HG03439 (cell line): ENCODE measurements at regions not wholly inside any gene's neighbourhood (a gene's known extent, or its start where the extent isn't known, plus 50 kb on each side); places are given as distances from the start of the nearest gene placed in this dataset.

Source experiments
- ATAC-seq: cut with Tn5 transposase; IDR thresholded peaks from one replicate; pipeline ENCODE4 v1.9.1; 2021; ENCODE audit warnings: mild to moderate bottlenecking, moderate library complexity; ENCODE audit not compliant: unreplicated experiment

DNA sequence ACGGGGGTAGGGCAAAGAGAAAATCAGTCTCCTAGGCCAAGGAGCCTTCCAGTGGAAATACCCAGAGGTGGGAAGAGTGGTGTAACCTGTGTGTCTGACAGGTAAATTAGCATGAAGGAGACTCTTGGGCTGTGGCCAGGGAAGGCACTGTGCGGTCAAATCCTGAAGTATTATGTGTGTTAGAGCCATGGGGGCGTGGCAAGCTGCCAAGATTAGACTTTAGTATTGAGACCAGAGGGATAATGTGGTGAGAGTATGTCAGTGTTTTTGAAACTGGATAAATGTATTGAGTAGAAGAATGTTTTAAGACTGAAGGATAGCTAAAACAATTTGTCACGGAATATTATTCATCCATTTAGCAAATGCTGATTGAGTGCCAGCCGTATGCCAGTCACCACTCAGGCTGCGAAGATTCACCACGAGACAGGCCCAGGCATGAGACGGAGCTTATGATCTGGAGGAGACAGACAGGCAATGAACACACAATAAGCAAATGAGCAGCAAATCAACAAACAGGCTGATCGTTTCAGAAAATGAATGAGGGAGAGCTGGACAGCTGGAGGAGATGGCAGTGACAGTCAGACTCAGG, 445.9 kb downstream of the MCTP2 start:
- no peak for ATAC-seq

DNA sequence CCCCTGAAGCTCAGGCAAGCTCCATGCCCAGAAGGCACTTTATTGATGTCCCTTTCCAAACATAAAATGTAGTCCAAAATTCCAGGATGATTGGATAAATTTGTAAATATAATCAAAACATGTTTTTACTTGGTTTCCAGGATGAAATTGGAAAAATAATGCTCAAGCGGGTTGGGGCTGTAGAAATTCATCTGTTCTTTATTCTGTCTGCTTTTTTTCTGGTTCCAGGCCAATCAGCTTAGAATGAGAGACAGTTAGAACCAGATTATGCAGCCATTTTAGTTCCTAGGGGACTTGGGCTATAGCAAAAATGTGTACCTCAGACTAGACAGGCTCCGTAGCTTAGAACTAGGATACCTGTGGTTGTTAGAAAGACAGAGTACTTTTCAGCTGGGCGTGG, 450.8 kb downstream of the MCTP2 start:
- no peak for ATAC-seq

DNA sequence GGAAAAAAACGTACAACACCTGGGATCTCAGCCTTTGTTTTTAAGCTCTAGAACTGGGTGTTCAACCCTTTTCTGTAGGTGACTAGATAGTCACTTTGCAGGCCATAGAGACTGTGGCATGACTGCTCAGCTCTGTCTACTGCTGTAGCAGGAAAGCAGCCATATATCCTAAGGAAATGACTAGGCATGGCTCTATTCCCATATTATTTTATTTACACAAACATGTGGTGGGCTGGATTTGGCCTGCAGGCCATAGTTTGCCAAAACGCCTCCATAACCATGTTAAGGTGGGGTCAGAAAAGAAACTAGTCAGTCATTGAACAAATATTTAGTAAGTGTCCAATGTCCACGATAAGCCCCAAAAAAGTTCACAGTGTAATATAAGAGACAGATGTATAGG, 452.5 kb downstream of the MCTP2 start:
- ATAC-seq: no peak

DNA sequence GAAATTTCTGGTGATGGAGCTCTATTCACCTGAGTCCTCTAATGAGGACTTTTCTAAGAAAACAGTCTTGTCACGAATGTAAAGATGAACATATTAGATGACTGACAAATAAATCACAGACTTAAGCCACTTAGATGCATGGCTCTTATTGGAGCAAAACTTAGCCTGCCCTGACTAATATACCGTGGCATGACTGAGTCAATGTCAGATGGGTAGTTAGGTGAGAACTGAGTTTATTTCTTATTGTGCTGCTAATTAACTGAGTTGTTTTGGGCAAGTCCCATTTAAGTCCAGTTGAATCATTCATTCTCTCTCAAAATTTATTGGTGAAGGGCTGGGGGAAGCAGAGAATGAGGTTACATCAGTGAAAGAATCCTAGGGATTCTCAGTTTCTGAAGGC, 459.8 kb downstream of the MCTP2 start:
- no peak for ATAC-seq

DNA sequence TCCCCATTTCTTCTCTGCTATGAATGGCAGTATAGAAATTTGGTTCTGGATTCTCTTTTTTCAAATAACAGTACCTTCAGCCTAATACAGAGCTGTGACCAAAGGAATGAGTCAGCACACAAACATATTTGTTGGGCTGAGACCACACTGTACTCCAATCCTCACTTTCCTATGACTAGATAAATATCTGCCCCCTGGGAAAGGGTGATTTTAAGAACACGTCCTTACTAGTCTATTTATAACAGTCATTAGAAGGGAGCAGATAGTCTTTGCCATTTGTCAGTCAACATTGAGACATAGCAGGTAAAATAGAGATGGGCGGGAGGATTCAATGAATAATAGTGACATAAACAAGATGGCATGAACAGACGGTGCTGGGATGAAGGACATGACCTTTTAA, 461.3 kb downstream of the MCTP2 start:
- no peak for ATAC-seq

DNA sequence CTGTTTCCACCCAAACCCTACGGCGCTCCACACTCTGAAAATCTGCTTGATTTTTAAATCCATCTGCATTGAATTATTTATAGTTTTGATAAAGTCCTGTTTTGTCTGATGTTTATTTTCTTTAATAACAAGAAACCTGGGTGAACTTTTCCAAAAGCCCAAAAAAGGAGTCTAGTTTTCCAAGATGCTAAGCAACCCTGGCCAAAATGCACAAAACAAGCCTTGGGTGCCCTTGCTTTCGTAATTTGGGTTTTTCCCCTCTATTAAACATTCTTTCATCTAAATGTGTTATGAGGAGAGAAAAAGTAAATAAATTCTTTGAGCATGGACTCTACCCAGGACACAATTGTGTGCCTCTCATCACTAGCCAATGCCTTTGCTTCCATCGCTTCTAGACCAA, 468.9 kb downstream of the MCTP2 start:
- no peak for ATAC-seq

DNA sequence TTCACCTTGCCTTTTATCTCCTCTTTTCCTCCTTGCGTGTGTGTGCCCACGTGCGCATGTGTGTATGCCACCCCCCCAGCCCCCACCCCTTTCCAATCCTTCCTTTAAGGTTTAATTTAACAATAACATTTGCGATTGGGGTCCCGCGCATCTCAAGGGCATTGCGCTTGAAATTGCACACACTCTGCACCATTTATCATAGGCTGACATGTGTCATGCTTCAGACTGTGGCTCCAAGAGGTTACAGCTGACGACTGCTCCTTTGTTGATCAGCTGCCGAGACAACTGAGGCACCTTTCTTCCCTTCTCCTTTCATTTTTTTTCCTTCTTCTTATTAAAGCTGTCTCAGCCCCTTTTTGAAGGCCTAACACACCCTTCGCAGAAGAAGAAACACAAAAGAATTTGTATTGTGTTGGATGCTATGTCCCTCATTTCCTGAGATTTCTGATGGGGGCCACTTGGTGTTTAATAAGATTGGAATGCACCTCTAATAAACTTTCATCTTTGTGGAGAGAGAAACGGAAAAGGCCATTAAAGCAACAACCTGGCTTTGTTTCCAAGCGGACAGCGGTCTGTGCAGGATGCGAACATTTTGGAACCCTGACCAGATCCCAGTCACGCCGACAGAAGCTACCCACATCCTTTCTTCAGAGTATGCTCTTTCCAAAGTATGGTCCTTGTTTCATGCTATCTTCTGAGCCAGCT, 470.1 kb downstream of the MCTP2 start:
- ATAC-seq: no peak

DNA sequence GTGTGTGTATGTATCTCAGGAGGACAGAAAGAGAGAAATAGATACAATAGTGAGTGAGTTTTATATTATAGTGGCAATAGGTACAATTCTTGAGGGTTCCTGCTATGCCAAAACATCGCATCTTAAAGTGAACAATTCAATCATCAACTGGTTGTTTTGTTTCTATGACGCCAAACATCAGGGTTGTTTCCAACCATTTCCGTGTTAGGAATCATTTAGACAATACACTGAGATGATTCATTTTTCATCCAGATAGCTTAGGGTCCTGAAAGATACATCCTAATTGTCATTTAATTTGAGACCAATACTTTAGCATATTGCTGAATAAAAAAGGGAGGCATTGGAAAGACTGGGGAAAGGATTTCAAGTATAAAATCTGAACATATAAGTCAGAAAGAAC, 472.2 kb downstream of the MCTP2 start:
- no peak for ATAC-seq

DNA sequence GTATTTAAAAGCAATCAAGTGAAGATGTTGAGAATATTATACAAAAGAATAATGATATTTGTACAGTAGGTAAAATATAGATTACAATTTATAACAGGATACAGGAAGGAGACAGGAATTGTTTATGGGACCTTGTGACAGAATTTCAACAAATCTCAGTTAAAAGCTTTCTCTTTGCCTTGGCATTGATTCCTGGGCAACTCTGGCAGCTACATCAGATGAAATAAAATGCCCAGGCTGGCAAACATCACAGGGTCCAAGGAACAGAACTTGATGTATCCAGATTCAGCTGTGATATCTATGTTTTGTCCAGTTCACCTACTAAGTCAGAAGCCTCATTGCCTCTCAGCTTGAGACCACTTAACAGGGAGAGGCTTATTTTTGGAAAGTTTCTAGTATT, 473.1 kb downstream of the MCTP2 start:
- ATAC-seq: no peak

DNA sequence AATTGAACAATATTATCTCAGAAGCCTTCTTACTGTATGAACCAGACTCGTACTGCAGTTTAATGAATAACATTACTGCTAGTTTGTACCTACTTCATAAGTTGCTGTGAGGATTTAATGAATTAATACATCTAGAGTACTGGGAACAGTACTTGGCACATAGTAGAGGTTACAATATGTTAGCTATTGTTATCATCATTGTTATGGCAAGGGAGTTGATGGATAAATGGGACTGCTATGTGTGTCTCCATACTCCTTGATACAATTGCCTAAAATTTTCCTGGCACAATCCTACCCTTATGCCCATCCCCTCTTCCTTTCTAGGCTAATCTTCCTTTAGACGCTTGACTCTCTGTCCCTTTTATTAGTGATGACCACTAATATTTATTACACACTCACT, 473.6 kb downstream of the MCTP2 start:
- ATAC-seq: no peak

DNA sequence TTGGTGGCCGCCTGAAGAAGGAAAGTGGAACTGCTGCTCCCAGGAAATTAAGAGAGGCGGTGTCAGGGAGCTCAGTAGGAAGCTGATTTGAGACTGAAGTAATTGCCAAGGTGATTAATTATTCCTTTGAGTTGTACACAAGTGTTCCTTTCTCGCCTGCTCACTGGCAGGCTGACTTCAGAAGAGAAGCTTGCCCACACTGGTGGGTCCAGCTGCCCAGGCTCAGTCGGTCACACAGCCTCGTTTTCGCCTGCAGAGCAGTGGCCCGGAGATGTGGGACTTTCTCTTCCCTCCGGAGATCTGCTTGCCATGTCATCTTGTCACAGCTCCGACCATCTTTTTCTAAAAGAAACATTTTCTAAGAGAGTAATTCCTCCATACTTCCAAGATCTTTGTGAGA, 478.0 kb downstream of the MCTP2 start:
- no peak for ATAC-seq

DNA sequence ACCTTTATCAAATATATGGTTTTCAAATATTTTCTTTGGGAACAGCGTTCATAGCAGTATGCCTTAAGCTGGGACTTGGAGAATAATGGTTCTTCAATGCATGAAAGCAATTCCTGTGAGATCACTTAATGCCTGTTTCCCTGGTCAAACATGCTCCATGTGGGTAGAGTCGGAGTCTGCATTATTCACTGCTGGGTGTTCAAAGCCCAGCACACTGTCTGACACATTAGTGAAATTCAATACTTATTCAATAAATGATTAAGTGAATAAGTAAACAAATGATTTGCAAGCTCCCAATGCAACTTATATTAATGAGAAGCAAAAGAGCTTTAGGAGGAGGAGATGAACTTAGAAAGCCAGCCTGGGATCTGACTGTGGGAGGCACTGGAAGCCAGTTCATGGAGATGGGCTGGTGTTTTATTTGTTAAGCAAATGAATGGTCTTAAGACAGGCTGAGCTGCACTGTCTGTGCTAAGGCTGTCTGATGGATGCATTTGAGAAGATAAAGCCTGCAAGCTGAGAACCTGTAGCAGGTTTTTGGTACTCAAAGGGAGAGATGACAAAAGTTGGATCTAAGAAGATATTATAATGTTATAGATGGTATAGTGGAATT, 490.8 kb downstream of the MCTP2 start:
- no peak for ATAC-seq

DNA sequence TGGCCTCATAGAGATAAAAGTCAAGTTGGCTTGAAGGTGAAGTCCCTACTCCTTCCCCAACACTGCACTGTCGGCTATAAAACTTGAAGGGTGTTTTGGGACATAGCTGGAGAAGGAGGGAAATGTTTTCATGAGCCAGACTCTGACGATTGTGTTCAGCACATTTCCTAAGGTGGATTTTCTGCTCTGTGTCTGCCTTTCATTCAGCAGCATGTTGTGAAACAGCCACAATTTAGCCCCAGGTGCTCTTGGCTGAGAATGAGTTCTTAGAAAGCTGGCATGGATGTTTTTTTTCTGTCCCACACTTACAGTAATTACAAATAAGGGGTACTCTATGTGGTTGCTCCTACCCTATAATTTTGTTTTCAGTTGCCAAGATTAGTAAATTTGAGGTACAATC, 492.4 kb downstream of the MCTP2 start:
- no peak for ATAC-seq

DNA sequence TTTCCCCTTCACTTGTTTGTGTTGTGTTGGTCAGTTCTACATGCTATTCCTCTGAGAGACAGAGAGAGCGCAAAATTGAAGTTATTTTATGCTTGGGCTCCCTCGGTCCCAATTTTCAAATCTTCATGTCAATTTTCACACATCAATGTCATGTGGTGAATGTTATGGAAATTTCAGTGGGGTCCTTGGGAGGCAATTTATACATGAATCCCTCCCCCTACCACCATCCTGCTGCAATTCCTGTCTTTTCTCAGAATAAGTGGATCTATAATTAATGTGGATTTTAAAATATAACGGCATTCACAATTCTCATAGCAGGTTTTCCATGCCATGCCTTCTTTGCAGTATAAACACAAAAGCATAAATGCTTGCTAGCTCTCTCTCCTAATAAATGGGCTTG, 499.9 kb downstream of the MCTP2 start:
- ATAC-seq: no peak

DNA sequence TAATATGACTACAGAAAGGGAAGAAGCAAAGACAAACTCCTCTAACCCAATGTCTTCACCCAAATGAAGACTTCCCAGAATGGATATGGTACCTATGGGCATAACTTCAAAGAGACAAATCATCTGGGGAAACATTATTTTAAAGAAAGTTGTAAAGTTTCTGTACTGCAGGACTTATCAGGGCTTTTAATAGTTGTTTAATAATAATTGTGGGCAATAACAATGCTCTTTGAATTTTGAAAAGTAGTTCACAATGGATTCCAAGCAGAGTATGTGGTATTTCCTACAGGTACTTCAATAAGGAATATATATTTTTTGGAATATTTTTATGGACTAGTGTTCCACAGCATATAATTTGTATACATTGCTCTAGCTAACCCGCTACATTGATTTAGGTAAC, 503.1 kb downstream of the MCTP2 start:
- no peak for ATAC-seq

DNA sequence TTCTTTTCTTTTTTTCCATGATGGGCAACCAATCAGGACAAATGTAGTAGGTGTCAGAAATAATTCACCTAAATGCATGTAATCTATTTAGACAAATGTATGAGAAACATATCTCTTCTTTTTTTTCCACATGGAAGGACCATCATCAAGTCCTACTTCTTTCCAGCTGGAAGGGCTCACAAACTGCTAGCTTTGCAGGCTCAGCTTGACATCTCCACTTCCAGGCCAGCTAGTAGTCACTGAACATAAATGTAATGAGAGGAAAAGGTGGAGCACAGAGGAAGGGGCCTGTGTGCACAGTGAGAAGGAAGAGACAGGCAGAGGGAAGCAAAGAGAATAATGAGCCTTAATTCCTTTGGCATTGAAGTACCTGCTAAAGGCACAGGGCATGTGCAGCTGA, 504.9 kb downstream of the MCTP2 start:
- no peak for ATAC-seq

DNA sequence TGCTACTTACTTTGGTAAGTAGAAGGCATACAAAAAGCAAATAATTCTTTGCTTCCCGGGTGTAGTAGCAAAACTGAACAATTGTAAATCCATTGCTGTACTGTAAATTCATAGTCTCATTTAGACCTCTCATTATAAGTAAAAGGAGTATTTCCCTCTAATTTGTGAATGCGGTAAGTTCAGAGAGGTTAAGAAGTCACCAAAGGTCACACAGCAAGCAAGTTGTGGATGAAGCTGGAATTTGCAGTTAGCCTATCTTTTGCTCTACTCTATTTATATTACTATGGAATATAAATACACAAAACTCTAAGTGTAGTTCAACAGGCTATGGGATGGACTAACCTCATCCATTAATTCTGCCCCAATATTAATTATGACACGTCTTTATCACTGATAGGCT, 508.3 kb downstream of the MCTP2 start:
- no peak for ATAC-seq

DNA sequence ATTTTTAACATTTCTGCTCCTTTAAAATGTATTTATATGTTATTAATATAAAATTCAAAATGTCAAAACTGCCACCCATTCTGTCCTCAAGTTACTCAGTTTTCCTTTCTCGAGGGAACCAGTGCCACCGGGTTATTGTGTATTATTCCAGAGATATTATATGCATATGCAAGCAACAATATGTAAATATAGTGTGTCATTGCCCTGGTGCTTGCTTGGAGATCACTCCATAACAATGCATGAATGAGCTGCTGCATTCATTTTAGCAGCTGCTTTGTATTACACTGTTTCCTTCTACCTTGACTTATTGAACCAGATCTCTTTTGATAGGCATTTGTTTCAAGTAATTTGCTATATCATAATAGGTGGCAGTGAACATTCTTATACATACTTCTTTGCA, 509.1 kb downstream of the MCTP2 start:
- ATAC-seq: no peak

DNA sequence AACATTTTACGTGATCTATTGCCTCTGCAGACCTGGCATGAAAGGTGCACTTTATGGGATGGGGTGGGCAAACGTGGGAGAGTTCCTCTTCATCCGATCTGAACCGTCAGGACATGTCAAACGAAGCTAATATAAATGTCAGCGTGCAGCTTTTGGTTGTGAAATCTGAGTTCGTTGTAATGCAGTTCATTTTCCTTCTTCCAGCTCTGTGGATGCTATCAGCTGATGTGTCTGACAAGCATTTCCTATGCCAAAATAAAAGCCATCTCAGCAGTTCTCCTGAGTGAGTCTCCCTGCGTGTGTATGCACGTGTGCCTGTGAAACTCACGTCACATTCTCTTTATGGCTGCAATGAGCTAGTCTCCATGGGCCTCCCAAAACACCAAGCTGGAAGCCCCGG, 512.3 kb downstream of the MCTP2 start:
- ATAC-seq: no peak

DNA sequence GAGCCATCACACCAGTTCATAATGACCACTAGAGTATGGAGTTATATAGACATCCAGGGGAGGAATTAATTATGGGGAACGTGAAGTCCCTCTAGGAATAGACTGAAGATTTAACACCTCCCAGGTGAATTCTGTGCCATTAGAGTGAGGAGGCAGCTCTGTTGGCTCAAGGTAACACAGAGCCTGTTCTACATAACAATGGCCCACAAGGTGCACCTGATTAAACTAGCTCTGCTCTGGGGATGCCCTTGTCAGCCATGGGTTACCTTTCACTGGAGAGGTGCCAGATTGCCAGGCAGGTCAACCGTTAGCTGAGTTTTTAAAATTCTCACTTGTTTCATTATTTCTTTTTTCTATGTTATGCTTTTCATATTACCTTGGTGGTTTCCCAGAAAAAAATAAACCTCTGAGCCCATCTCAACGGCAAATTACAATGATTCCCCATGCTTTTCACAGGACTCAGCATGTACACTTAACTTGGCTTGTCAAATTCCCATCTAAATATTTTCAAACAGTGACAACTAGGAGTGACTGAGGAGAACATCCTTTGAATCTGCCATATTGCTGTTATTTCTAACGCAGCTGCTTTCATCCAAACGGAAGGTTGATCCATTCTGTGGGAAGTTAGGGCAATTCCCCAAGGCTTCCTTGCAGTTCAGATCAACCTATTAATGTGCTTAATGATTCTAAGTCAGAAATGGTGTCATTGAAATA, 512.9 kb downstream of the MCTP2 start:
- ATAC-seq: no peak

DNA sequence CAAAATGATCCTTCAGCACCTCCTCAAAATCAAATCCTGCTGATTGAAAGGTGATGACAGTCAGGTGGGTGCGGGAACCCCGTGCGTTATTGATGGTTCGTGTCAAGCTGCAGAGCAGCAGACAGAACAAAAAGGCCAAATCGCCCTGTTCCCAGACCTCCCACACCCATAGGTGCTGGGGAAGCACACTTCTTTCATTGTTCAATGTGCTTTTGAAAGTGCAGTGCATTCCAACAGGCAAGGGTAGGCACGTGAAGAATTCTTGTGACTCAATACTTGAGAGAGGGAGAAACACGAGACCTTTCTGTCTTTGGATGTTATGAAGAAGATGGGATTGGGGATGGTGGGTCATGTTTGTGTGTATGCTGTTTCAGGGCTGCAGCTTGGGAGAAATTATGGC, 514.0 kb downstream of the MCTP2 start:
- ATAC-seq: no peak

DNA sequence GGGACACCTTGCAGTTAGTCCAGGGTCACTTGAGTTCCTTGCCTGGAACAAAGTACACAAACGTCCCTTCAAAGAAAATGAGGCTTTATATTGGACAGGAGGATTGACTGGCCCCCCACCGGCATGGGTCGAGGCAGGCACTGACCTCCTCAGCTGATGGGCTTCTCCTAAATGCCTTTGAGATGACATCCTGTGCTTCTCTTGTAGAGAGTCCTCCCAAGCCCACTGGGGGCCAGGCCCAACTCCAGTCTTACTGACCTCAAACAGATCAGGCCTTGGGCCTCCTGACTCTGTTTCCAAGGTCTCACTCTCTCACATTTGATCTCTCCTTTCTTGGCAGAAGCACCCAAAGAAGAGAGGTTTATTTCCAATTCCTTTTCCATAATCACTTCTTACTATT, 516.1 kb downstream of the MCTP2 start:
- ATAC-seq: no peak
